Activated T-cell treated with anti-CD3 and anti-CD28 coated beads, Interleukin-2, amount 50 U/mL, for 1 hour (primary cell): ENCODE measurements at regions not wholly inside any gene's neighbourhood (a gene's known extent, or its start where the extent isn't known, plus 50 kb on each side); places are given as distances from the start of the nearest gene placed in this dataset.
"Not testable (repeated sequence)": the region's sequence is repeated elsewhere in the genome, so short reads cannot be mapped to it uniquely, and the experiment has no call there.

Source experiments
- DNase-seq: peaks from one replicate; pipeline ENCODE4 v3.0.0-alpha.2; 2020

DNA sequence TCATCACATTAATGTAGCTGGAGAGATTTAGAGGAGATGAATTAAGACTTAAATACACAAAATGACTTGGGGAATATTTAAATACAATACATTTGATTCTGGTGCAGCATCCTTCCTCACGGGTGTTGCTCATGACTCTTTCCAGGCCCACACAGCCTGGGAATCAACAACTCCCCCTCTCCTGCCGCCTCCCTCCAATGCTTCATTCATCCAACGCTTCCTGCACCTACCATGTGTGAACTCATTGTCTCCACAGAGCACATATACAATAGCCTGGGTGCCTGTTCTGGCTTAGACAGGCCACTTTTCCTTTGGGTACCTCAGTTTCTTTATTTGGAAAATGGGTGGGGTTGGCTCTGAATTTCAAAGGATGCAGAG lies 476.9 kb upstream of the CADM1 start:
- DNase-seq: no peak

DNA sequence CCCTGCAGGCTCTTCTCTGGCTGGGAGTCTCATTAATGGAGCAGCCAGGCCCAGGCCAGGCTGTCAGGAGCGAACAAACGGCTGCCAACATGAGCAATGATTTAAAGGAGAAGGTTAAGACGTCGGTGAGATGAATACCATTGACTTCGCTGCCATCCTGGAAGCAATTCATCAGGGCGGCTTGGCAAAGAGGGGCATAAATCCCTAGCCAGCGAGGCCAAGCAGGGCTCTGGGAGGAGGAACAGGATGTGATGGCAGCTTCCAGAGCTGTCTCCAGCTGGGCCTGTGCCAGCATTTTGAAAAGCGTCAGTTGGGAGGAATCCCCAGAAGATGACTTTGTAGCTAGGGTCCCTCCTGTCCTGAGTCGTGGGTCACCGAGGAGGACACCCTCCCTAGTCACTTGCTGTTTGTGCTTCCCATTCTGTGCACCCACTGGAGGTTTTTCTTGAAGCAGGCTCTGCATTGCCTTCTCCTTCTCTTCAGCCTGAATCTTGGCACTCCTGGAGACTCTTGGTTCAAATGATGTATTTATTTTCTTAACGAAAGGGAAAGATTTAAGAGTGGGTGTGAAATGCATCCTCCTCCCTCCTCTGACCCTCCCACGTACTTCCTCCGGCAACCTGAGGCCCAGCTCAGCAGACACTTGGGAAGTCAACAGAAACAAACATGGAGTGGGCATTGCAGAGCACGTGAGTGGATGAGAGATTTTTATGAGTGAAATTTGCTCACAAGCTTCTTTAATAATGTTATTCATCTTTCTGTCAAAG lies 476.3 kb upstream of the CADM1 start:
- no peak for DNase-seq

DNA sequence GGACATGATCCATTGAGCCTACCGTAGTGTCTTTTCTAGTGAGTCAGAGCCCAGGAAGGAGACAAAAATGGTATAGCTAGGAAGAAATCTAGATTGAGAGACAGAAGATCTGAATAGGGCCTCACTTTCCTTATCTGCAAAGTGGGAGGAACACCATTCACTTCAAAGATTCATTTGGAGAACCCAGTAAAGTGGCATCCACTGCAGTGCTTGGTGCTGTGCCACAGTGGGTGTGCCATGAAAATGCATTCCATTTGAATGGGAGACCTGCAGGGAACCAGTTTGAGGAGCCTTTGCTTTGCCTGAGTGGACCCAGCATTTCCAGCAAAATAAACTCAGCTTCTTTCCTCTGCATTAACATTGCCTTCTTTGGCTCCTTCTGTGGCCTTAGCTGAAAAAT lies 470.5 kb upstream of the CADM1 start:
- DNase-seq: no peak

DNA sequence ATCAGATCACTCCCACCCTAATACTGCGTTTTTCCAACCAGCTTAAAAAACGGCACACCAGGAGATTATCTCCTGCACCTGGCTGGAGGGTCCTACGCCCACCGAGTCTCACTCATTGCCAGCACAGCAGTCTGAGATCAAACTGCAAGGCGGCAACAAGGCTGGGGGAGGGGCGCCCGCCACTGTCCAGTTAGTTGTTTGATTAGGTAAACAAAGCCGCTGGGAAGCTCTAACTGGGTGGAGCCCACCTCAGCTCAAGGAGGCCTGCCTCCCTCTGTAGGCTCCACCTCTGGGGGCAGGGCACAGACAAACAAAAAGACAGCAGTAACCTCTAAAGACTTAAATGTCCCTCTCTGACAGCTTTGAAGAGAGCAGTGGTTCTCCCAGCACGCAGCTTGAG lies 463.0 kb upstream of the CADM1 start:
- not testable (repeated sequence) for DNase-seq

DNA sequence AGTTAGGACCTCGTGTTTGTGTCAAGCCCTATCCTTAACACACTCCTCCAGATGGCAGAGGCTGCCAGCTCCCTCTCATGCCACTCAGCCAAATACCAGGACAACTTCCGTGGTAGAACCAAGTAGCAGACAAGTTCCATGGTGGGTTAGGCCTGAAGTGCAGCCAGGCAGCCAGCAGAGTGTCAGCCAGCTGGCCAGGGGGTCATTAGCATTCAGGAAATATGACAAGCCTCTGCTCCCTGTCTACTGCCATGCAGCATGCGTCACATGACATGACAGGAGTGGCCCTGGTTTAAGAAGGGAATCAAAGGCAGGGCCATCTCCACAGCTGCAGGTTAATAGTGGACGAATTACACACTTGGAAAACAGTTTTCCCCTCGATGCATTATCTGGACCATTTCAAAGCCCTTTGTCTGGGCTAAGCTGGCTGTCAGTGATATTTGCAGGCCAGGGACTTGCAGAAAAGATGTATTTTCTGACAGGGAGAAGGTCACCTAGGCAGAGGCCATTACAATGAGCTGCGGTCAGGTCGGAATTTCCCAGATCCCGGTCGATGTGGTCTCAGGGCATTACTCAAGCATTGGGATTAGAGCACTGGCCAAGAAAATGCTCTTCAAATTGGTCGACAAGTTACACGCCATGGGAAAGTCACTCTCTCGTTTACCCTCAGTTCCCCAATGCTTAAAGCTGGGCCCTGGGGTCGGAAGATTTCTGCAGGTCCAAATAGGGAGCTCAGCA lies 461.7 kb upstream of the CADM1 start:
- DNase-seq: no peak

DNA sequence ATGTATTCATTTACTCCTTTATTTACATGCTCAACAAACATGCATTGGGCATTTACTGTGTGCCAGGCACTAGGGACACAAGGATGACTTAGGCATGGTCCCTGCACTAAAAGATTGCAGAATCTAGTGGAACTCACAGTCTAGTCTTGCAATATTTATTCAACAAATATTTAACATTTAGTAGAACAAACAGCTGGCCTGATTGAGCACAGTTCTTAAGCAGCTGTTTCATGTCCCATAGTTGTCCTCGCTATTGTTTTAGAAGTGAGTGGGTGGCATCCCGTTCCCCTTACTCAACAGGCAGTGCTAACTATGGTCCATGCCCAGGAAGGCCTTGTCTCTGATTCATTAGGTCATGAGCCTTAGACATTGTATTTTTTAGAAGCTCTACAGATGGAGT lies 459.9 kb upstream of the CADM1 start:
- DNase-seq: no peak

DNA sequence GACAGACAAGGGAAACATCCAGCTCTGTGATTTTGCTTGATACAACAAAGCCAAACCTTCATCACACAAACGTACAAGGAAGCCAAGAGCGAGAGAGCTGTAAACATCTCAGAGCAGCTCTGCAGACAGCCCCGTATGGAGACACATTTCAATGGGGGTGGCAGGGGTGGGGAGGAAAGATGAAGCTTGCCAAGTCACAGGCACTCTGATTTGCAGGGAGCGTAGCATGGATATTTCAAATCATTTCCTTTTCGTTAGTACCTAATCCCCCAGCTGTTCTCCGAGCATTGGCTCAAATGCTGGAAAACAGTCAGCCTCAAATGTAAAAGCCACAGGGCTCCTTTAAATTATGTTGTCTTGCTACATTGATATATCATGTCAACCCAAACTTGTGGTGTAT lies 458.9 kb upstream of the CADM1 start:
- DNase-seq: no peak

DNA sequence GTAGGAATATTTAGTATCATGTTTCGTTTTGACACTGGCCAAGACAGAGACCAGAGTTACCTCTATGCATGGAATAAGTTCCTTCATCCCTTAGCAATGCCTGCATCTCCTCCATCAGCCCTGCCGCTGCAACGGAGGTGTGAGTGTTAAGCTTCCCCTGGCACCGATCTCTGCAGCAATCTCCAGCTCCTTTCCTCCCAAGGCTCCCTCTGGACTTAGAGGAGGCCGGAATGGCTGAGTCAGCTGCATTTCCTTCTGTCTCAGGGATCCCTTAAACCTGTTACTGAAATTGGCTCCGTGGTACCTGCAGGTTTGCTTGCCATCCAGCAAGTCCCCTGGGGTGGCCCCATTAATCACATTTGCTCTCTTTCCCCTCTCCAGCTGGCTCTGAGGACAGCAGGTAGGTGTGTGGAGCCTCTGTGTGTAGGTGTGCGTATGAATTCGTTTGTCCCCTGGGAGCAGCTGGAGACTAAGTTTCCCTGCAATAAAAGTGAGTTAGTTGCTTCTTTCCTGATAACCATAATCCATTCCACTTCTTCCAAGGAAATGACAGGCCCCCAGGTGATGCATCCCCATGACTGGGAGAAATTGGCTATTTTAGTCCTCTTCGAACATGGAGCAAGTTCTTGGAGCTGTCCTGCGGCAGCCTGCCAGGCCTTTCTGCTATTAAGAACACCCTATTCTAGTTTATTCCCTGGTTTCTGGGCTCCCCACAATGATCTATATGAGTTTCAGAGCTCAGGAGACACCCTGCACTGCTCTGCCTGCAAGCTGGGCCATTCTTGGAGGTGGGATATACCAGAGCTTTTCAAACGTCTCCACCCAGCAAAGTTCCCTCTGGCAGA lies 457.2 kb upstream of the CADM1 start:
- no peak for DNase-seq

DNA sequence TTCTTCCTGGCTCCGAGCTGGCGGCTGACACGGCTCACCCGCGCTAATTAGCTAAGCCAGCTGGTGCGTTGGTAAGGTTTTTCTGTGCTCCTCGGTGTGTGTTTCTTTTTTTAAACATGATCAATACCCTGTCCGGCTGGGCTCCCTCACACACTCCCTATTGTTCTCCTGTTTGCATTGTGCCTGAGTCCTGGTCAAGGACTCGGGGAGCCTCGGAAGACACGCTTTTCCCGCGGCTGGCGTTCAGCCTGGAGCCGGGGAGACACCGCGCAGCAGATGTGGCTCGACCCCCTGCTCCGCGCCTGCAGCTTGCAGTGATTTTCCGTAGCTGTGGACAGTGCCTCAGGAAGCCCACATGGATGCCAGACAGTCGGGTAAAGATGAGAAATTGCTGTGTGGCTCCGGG lies 454.9 kb upstream of the CADM1 start:
- DNase-seq: no peak

DNA sequence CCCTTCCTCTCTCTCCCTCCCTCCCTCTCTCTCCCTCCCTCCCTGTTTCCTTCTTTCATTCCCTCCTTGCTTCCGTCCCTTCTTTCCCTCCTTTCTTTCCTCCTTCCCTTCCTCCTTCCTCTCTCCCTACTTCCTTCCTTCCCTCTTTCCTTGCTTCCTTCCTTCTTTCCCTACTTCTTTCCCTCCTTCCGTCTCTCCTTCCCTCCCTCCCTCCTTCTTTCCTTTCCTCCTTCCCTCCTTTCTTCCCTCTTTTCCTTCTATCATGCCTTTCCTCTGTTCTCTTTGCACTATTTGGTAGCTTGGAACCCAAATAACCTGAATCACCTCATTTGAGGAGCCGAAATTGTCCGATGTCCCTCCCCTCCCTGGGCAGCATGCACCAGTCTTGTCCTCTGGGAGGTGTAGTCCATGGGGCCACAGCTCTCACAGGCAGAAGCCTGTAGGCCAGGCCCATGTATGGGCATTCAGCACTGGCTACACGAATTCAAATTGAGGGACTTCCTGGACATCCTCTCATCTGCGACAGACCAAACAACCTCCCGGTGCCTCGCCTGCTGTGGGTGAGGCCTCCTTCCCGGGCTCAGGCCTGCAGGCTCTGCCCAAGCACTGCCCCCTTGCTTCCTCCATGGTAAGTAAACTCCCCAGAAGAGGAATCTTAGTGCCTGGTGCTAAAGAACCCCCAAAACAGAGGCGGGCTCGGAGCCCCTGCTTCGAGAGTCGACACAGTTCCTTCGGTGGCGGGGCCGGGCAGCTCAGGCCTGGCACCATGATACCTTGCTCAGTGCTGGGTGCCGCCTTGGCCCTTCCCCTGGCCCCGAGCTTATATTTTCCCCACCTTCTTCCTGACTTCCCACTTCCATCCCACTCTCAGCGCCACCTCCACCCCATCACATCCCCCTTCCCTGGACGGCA lies 454.1 kb upstream of the CADM1 start:
- no peak for DNase-seq

DNA sequence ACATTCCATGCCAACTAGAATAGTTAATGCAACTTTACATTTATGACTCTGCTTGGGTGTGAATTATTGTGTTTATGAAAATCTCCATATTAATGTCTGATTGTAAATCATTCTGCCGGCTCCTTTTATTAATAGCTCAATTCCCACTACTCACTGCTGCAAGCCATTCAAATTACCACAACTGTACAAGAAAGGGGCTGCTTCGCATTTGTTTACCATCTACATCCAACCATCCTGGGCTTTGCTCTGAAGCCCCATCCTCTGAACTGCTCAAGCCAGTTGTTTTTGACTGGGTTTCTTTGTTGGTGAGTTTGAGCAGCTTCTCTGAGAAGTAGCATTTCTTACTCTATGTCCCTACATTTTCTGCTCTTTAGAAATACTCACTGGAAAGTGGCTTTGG lies 451.6 kb upstream of the CADM1 start:
- no peak for DNase-seq

DNA sequence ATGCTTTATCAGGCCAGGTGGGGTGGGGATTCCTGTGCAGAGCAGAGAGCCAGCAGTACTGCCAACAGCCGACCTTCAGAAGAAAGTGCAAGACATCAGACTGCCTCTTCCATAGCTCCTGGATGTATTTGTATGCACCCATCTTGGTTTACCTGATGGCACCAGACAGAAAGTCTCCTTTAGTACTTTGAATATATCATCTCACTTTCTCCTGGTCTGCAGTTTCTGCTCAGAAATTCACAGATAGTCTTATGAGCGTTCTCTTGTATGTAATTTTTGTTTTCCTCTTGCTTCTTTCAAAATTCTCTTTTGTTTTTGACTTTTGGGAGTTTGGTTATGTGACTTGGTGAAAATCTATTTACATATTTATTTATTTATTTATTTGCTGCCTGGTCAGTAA lies 446.4 kb upstream of the CADM1 start:
- no peak for DNase-seq

DNA sequence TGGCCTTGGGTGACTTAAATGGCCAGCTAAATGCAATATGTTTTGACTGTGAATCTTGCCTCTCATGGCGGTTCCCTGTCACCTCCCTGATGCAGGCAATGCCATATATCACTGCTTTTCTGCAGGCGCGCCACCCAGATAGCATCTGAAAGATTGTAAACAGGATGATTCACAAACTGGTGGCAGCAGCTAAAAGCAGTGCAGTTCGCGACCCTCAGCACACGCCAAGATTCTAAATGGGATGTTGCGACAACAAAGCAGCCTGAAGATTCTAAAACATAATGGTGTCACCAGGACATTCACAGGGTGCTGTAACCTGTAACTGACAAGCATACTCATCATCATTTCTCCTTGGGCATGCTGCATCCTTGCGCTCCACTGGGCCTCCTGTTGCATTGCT lies 440.4 kb upstream of the CADM1 start:
- DNase-seq: no peak

DNA sequence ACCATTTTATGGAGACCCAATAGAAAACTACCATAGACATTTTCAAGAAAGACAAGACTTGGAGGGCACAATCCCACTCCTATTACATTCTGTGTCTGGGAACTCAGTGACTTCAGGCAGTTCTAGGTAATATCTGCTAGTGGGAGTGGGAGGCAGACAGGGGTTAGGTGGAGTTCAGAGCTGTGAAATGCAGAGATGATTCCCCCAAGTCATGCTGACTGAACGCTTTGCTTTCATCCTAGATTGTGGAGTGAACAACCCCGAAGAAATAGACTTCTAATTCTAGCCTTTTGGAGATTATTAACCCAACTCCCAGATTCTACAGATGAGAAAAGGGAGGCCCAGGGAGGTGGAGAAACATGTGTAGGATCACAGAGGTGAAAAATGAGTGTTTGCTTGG lies 437.8 kb upstream of the CADM1 start:
- DNase-seq: no peak

DNA sequence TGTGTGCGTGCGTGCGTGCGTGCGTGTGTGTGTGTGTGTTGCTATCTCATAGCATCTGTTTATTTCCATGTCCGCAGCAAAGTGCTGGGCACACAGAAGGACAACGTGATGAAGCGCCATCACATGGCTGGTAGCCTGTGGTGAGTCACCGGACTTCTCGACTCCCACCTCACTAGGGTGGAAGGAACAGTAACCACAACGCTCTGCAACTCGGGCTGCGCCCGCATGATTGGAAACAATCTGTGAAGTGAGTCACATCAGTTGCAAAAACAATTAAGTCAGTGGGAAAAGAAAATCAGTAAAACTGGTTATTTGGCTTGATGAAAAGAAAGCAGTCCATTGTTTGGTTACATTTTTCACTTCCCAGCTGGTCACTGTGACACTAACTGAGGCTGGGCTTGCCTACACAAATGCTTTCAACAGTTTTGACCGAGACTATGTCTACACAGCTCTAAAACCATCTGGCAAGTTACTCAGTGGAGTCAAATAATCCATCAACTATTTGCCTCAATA lies 437.3 kb upstream of the CADM1 start:
- no peak for DNase-seq

DNA sequence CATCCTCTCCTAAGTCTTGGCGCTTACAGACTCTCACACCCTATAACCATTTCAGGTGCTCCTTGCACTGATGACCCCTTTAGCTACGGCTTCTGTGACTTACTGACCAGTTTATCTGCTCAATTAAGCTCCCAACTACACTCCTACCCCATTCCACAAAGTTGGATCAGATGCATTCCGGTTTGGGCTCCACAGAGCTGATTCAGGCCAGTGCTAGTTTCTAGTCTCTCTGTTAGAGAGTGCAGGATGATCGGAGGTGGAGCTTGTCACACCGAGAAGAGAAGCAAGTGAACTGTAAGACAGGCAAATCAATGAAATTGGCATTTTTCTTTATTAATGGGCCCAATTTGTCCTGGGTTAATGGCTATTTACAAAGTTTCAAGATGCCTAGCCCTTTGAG lies 436.8 kb upstream of the CADM1 start:
- no peak for DNase-seq

DNA sequence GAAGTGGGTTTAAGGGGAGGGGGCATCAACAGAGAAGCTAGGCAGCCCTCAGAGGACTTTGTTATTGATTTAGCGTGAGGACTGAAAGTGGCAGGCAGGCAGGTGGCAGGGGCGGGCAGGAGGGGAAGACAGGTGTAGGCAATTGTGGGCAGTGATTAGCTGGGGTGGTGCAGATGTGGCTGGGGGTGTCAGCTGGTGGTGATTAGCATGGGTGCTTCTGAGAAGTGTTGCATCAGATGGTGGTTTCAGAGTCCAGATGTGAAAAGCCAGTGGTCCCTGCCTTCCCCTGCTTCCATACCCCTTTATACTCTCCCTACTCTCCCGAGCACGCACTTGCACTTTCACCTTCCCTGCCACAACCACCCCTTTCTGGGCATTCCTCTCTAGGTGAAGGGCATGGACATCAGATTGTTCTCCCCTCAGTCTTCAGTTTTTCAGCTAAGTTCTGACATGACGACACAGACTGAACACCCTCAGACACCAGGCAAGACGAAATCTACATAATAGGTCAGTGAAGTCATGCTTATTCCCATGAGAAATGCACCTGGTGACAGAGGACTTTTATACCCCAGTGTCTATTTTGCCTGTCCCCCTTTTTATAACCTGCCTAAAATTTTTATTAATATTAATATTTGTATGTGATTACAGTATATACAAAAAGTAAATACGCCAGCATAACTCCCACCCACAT lies 435.7 kb upstream of the CADM1 start:
- DNase-seq: no peak

DNA sequence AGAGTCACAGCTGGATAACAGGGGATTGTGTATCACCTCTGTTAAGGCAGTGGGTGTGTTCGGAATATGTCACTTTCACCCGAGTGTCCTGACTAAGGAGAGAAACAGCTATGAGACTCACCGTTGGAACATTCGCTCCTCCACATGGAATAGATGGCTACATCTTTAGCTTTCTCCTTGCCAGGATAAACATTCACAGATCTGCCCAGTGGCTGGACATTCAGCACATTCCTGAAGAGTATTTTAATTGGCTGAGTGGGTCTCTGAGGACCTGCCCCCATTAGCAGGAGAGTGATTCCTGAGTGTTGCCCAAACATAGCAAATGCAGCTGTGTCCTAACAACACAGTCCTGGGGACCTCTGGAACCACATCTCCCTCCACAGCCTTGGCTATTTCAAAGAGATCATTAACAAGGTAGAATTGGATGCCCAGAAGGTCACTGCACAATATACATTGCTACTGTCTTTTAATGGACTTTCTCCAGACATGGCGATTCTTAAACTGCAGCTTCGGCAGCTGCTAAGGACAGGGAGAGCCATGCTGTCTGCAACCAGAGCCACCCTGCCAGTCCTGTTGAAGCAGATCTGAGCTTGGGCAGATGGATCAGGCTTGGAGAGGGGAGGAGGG lies 435.0 kb upstream of the CADM1 start:
- DNase-seq: no peak

DNA sequence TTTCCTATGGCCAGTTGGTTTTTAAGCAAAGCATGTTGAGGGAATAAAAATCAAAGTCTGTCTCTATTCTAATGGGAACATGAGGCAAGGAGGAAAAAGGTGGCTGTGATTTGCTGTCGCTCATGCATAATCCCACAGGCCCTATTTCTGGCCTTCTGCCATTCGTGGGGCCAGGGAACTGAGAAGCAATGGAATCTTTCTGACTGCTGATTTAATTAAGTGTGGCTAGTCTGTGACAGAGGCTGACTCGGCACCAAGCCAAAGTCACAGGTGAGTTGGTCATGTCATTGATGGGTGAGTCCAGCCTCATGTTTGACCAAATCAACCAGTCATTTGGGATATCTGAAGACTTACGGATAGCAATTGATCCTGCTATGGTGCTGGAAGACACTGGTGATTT lies 429.3 kb upstream of the CADM1 start:
- no peak for DNase-seq

DNA sequence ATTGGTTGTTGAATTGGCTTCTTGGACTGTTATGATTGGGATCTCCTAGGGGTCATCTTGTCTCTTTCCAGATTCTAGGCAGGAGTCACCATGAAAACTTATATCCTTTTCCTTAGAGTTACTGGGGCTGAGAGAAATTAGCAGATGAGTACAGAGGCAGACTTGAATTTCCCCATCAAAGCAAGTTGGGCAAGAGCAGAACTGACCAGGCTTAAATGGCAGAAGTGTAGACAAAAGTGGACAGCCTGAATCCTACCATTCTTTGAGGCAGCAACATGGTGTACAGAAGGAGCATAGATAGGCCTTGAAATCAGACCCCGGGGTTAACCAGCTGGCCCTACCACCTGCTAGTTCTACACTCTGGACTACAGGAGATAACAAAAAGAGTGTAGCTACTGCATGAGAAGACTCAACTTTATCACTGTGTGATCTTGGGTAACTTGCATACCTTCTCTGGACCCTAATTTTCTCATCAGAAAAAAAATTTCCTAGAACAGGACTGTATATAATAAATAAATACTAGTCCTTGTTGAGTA lies 427.4 kb upstream of the CADM1 start:
- no peak for DNase-seq

DNA sequence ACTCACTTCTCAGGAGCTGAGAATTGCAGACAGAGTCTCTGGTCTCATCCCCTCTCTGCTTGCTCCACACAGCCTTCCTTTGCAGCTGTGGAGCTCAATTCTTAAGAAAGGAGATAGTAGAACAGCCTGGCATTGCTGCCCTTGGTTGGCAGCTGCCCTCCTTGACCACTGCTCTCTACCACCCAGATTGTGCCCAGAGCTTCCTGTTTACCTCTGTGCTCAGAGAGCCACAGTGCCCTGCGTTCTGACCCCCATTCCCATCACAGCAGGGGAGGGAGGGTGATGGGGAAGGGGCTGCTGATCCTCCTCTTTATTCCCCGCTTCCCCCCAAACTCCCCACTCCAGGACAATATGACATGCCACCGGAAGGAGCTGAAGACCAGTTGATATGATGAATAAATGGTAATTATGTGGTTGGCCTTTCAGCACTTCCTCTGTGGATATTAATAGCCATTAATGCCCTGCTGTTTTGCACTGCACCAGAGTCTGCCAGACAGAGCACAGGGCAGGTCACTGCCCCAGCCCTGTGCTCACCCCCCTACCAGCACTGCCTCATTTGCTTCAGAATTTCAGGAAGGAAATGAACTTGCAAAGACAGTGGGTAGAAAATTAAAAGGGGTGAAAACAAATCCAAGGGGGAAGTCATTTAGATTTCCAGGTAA lies 426.8 kb upstream of the CADM1 start:
- DNase-seq: no peak
